ENCODE measurements at regions not wholly inside any gene's neighbourhood (a gene's known extent, or its start where the extent isn't known, plus 50 kb on each side); places are given as distances from the start of the nearest gene placed in this dataset.

DNA sequence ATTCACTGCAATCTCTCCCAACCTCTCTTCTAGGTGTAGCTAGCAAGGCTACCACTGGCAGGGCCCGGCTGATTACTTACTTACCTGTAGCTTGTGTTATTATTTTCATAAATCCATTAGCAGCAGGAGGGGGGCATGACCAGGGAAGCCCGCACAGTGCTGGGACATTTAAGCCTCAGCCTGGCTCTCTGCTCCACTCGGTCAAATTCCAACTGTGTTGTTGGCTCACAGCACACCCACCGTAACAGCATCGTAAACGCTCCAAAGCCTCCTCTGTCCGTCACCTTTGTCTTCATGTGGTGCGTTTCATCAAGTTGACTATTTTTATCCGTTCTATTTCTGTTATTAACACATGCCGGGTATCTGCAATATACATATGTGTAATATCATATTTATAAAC, 264.7 kb downstream of the NSG2 start:
- Histone ChIP-seq H3K9ac (ENCODE audit: low read depth in 1 of 2, low read length in 2 of 2) (no peak overlapping the region), H3K36me3 (ENCODE audit: control insufficient read depth in 4 of 4, insufficient read depth in 3 of 4, low read depth in 1 of 4, low read length in 3 of 4) (no peaks in the 10 kb centered on the region), H3K27me3 (ENCODE audit: control insufficient read depth in 4 of 4, insufficient read depth in 4 of 4, low read length in 3 of 4) (peaks cover 0 to 4% (median 0%) of the 10 kb centered on the region in 4 donors), H3K9me3 (ENCODE audit: control insufficient read depth in 4 of 4, low read length in 3 of 4) (no peaks in the 10 kb centered on the region), H3K4me1 (ENCODE audit: control insufficient read depth in 4 of 4, insufficient read depth in 4 of 4, low read length in 3 of 4) (peaks cover 0 to 3% (median 0%) of the 10 kb centered on the region in 4 donors), H3K27ac (ENCODE audit: low read depth in 1 of 2, low read length in 2 of 2) (no peak overlapping the region), H3K4me3 (ENCODE audit: low read depth in 1 of 3, low read length in 3 of 3) (no peak overlapping the region)
- DNase-seq (ENCODE audit: low spot score) = no peak
- TF ChIP-seq RXRA (IDR thresholded peaks at IDR 0.05) = no peak
- no peak for TF ChIP-seq HNF4G (IDR thresholded peaks at IDR 0.05)
- TF ChIP-seq MAX (IDR thresholded peaks at IDR 0.05) = no peak
- no peak for TF ChIP-seq RAD21 (IDR thresholded peaks at IDR 0.05)
- TF ChIP-seq TAF1 (conservative IDR thresholded peaks at IDR 0.05) = no peak
- TF ChIP-seq REST (IDR thresholded peaks at IDR 0.05) = no peak
- TF ChIP-seq FOXA2 (IDR thresholded peaks at IDR 0.05) = no peak
- TF ChIP-seq, protein P1, sequence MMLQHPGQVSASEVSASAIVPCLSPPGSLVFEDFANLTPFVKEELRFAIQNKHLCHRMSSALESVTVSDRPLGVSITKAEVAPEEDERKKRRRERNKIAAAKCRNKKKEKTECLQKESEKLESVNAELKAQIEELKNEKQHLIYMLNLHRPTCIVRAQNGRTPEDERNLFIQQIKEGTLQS (IDR thresholded peaks at IDR 0.05) = no peak
- TF ChIP-seq YY1 (IDR thresholded peaks at IDR 0.05) = no peak
- TF ChIP-seq GABPA (IDR thresholded peaks at IDR 0.05 in 1 of 2, conservative IDR thresholded peaks at IDR 0.05 in 1 of 2) = no peak
- no peak for TF ChIP-seq HNF4A (conservative IDR thresholded peaks at IDR 0.05)
- 65% methylated on average over 10 of the region's 10 CpGs for WGBS

- no peak overlapping the region for H3K9ac ChIP-seq (ENCODE audit: low read depth in 1 of 2, low read length in 2 of 2)
- H3K9me3 ChIP-seq (ENCODE audit: control insufficient read depth in 4 of 4, low read length in 3 of 4) = no peaks in the 10 kb centered on the region
- peaks cover 0 to 2% (median 0%) of the 10 kb centered on the region in 4 donors for H3K27me3 ChIP-seq (ENCODE audit: control insufficient read depth in 4 of 4, insufficient read depth in 4 of 4, low read length in 3 of 4)
- H3K4me1 ChIP-seq (ENCODE audit: control insufficient read depth in 4 of 4, insufficient read depth in 4 of 4, low read length in 3 of 4) = peaks cover 0 to 3% (median 0%) of the 10 kb centered on the region in 4 donors
- no peaks in the 10 kb centered on the region for H3K36me3 ChIP-seq (ENCODE audit: control insufficient read depth in 4 of 4, insufficient read depth in 3 of 4, low read depth in 1 of 4, low read length in 3 of 4)
- H3K4me3 ChIP-seq (ENCODE audit: low read depth in 1 of 3, low read length in 3 of 3) = no peak overlapping the region
- DNase-seq (ENCODE audit: low spot score) = no peak
- 81% methylated on average over 4 of the region's 4 CpGs for WGBS
- no peak overlapping the region for H3K27ac ChIP-seq (ENCODE audit: low read depth in 1 of 2, low read length in 2 of 2)
- TF ChIP-seq, protein P1 (IDR thresholded peaks at IDR 0.05) = no peak
- TF ChIP-seq CTCF (IDR thresholded peaks at IDR 0.05; ENCODE audit: low read depth, low read length, missing input control) (no peak), NR2F2 (IDR thresholded peaks at IDR 0.05) (no peak), EGR1 (IDR thresholded peaks at IDR 0.05; ENCODE audit: low read depth in 2 of 2) (no peak), REST (IDR thresholded peaks at IDR 0.05) (no peak), FOXA2 (IDR thresholded peaks at IDR 0.05) (no peak), HNF4G (IDR thresholded peaks at IDR 0.05) (no peak), MAX (IDR thresholded peaks at IDR 0.05) (no peak)
- TF ChIP-seq, protein P2, sequence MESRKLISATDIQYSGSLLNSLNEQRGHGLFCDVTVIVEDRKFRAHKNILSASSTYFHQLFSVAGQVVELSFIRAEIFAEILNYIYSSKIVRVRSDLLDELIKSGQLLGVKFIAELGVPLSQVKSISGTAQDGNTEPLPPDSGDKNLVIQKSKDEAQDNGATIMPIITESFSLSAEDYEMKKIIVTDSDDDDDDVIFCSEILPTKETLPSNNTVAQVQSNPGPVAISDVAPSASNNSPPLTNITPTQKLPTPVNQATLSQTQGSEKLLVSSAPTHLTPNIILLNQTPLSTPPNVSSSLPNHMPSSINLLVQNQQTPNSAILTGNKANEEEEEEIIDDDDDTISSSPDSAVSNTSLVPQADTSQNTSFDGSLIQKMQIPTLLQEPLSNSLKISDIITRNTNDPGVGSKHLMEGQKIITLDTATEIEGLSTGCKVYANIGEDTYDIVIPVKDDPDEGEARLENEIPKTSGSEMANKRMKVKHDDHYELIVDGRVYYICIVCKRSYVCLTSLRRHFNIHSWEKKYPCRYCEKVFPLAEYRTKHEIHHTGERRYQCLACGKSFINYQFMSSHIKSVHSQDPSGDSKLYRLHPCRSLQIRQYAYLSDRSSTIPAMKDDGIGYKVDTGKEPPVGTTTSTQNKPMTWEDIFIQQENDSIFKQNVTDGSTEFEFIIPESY (IDR thresholded peaks at IDR 0.05) = no peak
These were observed 265.2 kb downstream of the NSG2 start for GRCh38 chr5:174310706-174311105.
